HG03045 (cell line): ENCODE measurements at regions not wholly inside any gene's neighbourhood (a gene's known extent, or its start where the extent isn't known, plus 50 kb on each side); places are given as distances from the start of the nearest gene placed in this dataset.
A peak's percentile ranks its signal among the peaks of the same experiment; 100 is the strongest.
"Not testable (repeated sequence)": the region's sequence is repeated elsewhere in the genome, so short reads cannot be mapped to it uniquely, and the experiment has no call there.

ENCODE experiments used
- ATAC-seq: cut with Tn5 transposase; IDR thresholded peaks from one replicate; pipeline ENCODE4 v1.9.1; 2021; ENCODE audit warnings: mild to moderate bottlenecking, moderate library complexity; ENCODE audit not compliant: unreplicated experiment

DNA sequence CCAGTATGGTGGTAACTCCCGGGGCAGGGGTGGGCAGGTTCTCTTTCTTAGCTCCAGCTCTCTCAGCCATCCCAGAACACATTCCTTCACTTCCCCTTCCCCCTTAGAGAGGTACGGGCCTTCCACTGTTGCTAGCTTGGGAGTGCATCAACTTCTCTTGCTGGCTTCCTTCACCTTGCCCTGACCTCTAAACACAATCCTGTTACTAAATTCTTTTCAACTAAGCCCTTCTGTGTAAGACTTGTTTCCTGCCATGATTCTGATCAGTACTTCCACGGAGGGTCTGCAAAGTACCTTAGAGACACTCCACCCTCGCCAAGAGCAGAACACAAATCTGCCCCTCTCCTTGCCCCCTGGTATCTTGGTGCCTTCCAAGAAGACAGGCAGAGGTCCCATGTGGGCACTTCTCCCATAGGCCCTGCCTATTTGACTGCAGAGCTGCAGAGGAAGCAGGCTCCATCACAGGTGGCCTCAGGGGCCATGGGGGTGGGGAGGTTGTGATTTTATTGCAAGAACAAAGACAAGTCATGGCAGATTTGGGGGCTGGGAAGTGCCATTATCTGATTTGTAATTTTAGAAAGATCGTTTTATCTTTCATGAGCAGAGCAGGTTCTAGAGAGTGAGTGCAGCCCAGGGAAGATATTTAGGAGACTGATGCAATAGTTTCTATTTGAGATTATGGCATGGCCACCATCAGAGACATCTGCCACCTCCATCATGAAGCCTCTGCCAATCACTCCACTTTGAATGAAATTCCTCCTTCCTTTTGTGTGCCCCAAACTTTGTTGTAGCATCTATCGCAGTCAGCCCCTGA lies 182.5 kb upstream of the JUN start:
- ATAC-seq: no peak

DNA sequence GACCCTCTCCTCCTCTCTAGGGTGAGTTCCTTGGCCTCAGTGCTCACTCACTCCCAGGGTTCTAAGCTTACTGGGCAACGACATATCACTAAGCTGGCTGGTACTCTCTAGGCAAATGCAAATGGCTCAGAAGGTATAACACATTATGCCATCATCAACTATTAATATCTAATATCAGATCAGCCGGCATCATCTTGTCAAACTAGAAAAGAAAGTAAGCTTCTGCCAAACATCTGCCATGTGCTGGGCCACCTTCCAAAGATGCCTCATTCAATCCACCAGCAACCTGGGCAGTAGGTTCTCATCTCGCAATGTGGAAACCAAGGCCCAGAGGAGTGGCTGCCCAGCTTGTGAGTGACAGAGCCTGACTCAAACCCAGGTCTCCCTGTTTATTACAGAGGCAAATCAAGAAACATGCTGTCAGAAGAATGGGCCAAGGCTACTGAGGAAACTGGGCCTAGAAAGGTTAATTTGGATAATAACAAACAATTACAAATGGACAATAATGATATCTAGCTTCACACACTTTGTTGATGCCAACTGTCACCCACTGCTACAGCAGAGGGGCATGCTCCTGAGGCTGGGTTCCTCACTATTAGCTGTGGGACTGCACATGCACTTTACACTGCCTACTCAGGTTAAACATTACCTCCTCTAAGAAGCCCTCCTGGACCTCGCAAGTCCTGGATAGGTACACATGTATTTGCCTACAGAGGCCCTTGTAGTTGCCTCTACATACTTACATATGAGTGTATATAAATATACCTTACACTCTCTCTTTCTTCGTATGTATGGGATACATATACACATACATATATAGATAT lies 183.3 kb upstream of the JUN start:
- no peak for ATAC-seq

DNA sequence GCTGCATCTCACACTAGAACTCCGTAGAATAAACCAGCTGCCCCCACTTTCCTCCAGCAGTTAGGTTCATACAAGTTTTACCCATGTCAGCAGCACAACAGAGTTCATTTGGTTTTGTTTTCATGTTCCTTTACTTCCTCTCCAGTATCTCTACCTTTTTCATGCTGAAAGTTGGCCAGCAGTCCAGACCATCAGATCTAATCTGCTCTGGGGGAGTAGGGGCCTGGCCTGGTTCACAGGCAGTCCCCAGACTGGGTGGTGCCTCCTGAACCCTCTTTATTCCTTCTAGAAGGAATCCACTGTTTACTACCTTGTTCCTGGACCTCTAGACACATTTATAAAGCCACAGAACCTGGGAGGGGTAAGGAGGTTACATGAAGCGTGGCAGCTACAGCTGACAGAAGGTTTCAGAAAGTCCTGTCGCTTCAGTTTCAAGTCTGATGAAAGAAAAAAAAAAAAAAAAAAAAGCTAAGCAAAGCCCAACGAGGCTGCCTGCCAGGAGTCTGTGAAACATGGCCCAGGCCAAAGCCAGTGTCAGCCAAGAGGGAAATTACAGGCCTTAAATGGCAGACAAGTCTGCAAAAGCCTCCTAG lies 184.6 kb upstream of the JUN start:
- ATAC-seq: peak; percentile 85

DNA sequence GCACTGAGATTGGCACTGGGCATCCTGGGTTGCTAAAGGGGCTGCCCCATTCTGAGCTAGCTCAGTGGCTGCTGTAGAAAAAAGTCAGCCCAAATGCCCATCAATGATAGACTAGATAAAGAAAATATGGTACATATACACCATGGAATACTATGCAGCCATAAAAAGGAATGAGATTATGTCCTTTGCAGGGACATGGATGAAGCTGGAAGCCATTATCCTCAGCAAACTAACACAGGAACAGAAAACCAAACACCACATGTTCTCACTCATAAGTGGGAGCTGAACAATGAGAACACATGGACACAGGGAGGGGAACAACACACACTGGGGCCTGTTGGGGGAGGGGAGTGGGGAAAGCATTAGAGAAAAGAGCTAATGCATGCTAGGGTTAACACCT lies 185.3 kb upstream of the JUN start:
- ATAC-seq: not testable (repeated sequence)

DNA sequence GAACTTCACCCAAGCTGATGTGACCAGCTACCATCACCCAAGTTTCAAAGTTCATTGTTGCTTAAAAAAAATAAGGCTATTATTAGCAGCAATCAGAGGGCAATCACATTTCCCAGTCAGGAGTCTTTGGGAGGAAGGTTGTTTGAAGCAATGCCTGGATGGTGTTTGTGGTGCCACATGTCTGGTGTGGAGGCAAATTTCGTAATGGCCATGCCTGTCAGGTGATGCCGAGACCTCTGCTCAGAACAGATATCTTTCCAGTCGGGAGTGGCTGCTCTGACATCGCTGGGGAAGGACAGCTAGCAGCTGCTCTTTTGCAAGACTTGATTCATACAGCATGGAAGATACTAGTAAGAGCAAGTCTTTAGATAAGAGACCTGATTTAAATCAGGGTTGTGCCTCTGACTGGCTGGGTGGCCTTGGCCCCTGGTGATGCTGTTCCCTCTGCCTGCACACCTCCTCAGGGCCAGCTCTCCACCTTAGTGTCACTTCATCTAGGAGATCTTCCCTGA lies 187.8 kb upstream of the JUN start:
- ATAC-seq: no peak

DNA sequence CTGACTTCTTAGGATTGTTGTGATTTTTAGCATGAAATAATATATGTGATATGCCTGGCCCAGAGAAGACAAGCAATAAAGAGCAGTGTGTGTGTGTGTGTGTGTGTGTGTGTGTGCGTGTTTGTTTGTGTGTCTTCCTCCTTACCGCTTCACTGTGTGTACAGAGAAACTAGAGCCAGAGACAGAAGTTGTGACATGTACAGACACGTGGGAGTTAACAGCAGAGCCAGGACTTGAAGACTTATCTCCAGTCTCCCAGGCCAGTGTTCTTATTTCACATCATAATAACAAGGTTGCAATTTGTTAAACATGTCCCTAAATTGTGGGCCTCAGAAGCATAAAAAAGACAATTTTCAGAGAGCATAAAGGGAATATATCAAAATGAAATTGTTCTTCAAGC lies 192.0 kb upstream of the JUN start:
- no peak for ATAC-seq

DNA sequence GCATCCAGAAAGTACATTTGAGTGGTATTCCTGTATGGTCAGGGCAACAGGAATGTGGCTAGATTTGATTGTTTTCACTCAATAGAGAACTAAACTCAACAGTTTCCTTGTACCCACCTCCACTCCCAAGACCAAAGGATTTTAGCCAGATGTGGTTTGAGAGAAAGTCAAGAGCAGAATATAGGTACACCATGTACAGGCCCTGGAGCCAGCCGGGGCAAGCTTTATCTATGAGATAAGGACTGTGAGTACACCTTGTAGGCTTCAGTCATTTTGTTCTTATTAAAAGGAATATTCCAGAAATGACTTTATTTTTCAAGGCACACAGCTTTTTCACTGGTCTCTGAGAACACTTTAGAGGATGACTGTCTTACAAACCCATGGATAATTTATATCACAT lies 192.4 kb upstream of the JUN start:
- ATAC-seq: no peak

DNA sequence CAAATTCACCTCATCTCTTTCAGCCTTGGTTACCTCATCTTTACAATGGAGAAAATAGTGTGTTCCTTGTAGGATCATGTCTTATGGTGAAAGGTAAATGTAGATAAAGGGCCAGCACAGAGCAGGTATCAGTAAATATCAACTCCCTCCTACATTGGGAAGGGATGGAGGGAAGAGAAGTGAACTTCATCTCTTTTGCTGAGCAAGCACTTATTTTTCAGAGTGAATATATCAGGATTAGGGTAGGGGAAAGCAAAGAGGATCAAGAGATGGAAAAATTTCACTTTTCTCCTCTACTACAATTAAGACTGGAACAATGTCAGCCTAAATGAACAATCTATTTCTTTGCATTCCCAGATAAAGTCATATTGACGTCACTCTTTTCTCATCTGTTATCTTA lies 193.8 kb upstream of the JUN start:
- no peak for ATAC-seq

DNA sequence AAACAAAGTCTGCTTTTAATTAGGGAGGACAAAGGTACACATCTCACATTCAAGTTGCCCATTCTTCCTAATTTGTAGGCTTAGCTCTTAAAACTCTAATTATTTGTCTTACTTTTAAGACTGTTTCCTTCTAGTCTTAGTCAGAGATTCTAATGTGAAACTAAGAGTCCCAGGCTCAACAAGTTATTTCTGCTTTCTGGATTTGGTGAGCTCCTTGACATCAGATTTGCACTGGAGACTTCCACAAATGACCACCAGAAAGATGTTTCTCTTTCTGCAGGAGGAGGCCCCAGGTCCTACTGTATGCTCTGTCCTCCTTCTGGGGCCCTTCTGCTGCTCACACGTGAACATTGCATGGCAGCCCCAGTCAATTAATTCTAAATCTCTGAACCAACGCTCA lies 194.2 kb upstream of the JUN start:
- no peak for ATAC-seq

DNA sequence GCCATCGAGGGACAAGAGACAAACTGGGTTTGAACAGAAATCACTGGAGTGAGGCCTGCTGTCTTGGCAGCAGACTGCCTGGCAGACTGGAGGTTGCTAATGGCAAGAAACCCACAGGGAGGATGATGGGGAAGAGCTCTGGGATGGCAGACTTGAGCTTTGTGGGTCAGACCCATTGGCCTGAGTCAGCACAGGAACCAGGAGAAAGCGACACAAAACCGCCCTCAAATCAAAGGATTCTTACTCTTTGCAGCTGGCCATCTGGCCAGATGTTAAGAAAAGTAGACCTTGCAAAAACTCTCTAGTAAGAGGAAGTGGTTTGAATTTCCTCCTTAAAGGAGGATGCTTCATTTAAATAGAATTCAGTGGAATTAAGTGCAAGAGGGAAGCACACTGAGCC lies 195.2 kb upstream of the JUN start:
- no peak for ATAC-seq

DNA sequence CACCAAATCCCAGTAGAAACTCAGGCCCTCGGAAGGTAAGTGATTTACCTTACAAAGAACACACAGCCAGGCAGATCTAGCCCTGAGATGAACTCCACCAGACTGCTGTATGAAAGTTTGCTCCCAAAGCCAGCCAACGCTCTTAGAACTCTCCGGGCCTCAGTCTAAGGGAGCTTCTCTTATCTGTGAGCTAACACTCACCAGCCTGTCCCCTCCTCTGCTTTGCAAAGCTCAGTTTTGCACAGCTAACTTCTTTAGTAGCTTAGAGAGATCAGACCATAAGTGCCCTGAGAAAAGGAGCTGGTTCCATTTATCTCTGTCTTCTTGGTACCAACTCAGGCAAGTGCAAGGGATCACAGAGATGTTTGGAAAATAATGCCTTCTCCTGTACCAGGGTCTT lies 195.8 kb upstream of the JUN start:
- no peak for ATAC-seq

DNA sequence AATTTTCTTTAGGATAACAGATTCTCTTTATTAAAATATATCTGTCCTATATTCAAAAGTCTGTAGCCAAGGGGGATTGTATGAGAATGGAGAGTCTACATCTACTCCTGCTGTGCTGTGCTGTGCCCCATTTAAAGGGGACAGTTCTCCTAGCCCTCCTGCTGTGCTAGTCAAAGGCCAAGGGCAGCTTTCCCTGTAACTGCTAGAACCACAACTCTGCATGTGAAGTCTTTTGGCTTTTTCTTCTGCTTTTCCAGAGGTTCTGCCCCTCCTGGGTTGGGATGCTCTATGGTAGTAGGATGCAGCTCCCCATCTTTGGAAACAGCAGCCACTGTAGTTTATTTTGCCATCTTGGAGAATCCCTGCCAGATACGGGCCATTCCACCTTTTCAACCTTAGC lies 197.5 kb upstream of the JUN start:
- no peak for ATAC-seq

DNA sequence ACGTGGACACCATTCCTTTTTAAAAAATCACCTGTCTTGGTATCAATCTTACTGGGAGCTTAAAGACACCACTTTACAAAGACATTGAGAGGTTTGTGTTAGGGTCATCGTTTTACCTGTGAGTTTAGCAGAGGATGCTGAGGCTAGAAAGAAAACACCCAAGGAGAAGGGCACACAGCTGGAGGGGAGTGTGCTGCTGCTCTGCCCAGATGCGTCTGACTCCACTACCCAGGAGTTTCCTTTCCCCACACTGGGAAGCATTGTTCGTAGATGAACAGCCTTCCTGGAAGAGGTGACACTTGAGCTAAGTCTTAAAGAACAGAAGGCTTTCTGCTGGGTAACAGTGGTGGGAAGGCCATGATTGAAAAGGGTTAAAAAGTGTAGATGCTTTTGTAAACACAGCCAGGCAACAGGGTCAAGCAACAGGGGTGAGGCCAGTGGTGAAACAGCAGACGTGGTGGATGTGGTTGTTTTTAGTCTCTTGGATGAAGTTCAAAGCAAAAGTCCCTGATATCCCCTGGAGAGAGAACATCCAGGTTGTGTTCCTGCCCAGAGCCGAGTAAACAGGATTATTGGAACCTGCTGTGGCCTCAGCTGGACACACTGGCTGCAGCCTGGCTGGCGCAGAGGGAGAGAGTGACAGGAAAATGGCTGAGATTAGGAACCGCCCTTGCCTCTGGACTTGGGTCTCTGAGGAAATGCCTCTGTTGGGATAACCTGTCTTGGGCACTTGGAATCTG lies 198.6 kb upstream of the JUN start:
- ATAC-seq: no peak

DNA sequence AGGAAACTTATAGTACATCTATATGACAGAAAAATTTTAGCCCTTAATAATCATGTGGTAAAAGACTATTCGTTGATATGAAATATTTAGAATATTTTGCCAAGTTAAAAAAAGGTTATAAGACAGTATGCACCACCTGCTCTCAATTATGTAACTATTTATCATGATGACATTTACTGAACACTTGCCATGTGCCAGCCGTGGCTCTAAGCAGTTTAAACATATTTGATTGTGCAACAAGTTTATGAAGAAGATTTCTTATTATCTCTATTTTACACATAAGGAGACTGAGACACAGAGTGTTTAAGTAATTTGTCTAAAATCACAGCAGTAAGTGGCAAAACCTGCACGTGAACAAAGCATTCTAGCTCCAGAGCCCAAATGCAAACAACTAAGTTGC lies 199.3 kb upstream of the JUN start:
- no peak for ATAC-seq

DNA sequence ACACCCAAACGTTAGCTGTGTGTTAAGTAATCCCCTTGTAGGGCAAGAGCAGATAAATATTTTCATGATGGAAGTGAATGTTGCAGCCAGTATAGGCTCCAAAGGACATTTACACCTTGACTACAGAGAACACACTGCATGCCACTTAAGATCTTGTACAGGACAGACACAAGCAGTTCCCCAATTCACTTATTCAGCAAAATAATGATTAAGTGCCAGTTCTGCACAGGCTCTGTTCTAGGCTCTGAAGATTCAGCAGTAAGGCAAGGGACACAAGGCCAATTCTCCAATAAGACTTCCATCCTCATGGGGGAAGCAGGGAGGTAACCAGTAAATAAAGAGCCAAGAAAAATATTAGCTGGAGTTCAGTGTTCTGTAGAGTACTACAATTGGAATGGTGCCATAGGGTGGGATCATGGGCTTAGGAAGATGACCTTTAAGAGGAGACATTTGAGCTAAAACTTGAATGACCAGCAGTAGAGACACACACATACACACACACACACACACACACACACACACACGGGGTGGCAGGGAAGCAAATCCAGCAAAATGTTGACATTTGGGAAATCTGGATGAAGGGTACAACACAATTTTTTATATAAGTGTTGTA lies 199.9 kb upstream of the JUN start:
- ATAC-seq: no peak

DNA sequence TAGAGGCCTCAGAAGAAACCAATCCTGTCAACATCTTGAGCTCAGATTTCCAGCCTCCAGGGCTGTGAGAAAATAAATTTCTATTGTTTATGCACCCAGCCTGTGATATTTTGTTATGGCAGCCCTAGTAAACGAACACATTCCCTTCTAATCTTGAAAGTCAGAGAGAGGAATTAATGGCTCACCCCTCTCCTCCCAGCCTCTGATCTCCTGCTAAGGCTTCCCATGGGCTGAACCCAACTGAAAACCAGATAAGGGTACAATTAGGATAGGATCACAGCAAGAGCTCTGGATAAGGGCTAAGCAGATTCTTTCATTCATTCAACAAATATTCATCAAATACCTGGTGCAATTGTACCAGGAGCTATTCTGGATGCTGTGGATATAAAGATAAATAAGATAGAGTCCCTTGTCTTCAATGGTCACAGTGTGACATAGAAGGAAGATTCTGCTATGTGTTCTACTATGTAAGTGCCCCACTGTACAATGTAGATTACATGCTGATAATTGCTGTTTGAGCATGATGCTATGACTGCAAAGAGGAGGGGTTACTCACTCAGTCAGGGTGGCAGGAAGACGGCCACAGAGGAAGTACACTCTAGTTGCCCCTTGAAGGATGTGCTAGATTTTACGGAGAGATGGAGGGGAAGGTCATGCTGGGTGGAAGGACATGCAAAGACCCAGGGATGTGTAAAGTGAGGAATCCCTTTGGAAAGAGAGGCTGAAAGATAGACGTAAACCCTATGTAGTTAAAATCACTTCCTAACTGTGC lies 203.3 kb upstream of the JUN start:
- no peak for ATAC-seq

DNA sequence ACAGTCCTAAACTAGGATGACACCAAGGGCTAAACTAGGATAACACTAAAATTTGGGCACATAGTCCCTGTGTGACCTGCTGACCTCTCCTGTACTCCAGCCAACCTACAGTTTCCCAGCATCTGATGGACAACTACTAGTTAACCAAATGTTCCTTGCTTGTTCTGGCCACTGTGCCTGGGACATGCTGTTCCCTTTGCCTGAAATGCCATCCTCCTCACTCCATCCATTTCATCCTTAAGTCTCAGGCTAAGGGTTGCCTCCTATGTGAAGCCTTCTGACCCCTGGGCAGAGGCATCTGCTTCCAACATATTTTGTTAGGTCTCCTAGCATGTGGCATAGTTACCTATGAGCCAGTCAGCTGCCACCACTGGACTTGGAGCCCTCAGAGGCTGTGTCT lies 204.9 kb upstream of the JUN start:
- no peak for ATAC-seq

DNA sequence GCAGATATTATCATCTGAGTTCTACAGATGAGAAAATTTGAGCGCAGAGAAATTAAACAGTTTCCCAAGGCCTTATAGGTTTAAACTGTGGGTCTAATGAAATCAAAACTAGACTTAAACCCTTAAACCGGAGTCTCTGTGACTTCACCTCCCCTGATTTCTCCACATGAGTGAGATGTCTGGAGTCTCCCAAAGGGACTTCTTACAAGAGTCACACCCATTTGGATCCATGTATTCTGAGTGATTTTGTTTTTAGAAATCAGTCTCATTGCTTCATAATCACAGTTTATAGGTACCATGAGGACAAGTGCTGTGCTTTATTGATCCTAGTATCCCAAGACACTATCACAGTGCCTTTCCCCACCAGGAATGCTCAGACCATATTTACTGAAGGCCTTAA lies 206.0 kb upstream of the JUN start:
- ATAC-seq: no peak

DNA sequence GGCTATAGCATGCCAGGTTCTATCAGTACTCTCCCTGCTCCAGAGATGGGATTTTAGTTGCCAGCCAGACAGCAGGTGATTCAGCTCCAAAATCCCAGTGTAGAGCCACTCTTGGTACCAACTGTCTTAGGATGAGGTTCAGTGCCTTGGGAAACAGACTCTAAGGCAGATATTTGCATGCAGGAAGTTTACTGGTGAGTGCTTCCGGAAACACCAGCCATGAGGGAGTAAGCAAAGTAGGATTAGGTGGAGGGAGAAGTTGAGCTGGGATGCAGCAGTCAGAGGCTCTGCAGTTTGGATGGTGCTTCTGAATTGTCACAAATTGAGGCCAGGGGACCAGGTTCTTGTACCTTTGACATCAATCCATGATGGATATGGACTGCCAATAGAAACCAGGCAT lies 207.5 kb upstream of the JUN start:
- no peak for ATAC-seq

DNA sequence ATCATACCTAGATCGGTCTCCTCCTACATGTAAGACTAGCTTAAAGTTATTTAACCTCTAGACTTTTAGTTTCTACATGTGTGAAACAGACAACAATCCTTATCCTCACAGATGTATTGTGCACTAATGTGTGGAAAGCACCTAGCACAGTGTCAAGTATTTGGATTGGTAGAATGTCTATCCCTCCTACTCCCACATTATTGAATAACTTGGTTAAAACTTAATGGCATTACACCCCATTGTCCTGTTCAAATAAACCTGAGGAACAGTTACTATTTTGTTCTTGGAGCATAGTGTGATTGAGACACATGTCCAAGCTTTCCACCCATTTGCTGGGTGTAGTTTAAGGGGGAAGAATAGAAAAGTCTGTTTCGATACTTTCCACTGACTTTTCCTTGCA lies 208.8 kb upstream of the JUN start:
- ATAC-seq: no peak
